ENCODE measurements at regions not wholly inside any gene's neighbourhood (a gene's known extent, or its start where the extent isn't known, plus 50 kb on each side); places are given as distances from the start of the nearest gene placed in this dataset.

GRCh38 chr5:8456846-8457186, 587.9 kb downstream of the MTRR start:
- 70% methylated on average over 5 of the region's 5 CpGs for WGBS (ENCODE audit: missing lambda C conversion rate)
- ChIA-PET CTCF (no interaction called here), POLR2A (no interaction called here)
- ATAC-seq (no peak), DNase-seq (ENCODE audit: low read depth in 1 of 2, low spot score in 1 of 2) (no peak), FAIRE-seq (no peak)
- H3K4me2 ChIP-seq, result peak overlapping the region; percentile 49
- TF ChIP-seq ZSCAN20 (CRISPR knock-in tag; IDR thresholded peaks at IDR 0.05) (no peak), KDM1A (IDR thresholded peaks at IDR 0.05; ENCODE audit: low read depth) (no peak), HOXB13 (CRISPR knock-in tag; IDR thresholded peaks at IDR 0.05; ENCODE audit: low read depth) (no peak), E2F6 (IDR thresholded peaks at IDR 0.05; ENCODE audit: borderline replicate concordance, low read depth) (no peak), ZNF302 (CRISPR knock-in tag; IDR thresholded peaks at IDR 0.05) (no peak), ATOH8 (CRISPR knock-in tag; IDR thresholded peaks at IDR 0.05; ENCODE audit: low read depth) (no peak), MYC (IDR thresholded peaks at IDR 0.05; ENCODE audit: borderline replicate concordance, low read length) (no peak), HES2 (IDR thresholded peaks at IDR 0.05) (no peak), FOXS1 (CRISPR knock-in tag; IDR thresholded peaks at IDR 0.05) (no peak), RCOR1 (IDR thresholded peaks at IDR 0.05; ENCODE audit: low read depth, low read length) (no peak), EP300 (IDR thresholded peaks at IDR 0.05) (no peak), MAFK (IDR thresholded peaks at IDR 0.05; ENCODE audit: partially characterized antibody) (no peak), FOSB (CRISPR knock-in tag; IDR thresholded peaks at IDR 0.05) (no peak), RNF2 (IDR thresholded peaks at IDR 0.05; ENCODE audit: borderline replicate concordance, low read depth) (no peak), TFCP2L1 (CRISPR knock-in tag; IDR thresholded peaks at IDR 0.05) (no peak), BCL3 (IDR thresholded peaks at IDR 0.05) (no peak), JUN (IDR thresholded peaks at IDR 0.05) (no peak)
- 0 out of 3 replicates have a peak overlapping the region, but pooled peaks have one; percentile 17 for H3K4me3 ChIP-seq
- H3K9me3 ChIP-seq, result 0 out of 3 replicates have a peak, but pooled peaks cover 3% of the 10 kb centered on the region
- no peaks in the 10 kb centered on the region for H3K4me1 ChIP-seq
- peak overlapping the region; percentile 79 to 90 for H3K27ac ChIP-seq

- ChIA-PET CTCF (no interaction called here), POLR2A (no interaction called here)
- H3K4me3 ChIP-seq, result peak overlapping the region; percentile 60
- peak; percentile 48 to 91 for DNase-seq (ENCODE audit: low read depth in 1 of 2, low spot score in 1 of 2)
- peak overlapping the region; percentile 79 to 90 for H3K27ac ChIP-seq
- WGBS (ENCODE audit: missing lambda C conversion rate), result 46% methylated on average over 39 of the region's 74 CpGs
- FAIRE-seq, result no peak
- ATAC-seq, result peak; percentile 99
- peak overlapping the region; percentile 49 for H3K4me2 ChIP-seq
- H3K4me1 ChIP-seq, result no peaks in the 10 kb centered on the region
- H3K9me3 ChIP-seq, result 0 out of 3 replicates have a peak, but pooled peaks cover 3% of the 10 kb centered on the region
- TF ChIP-seq KDM5A (IDR thresholded peaks at IDR 0.05) (no peak), NR3C1 (IDR thresholded peaks at IDR 0.05) (no peak), BHLHE40 (IDR thresholded peaks at IDR 0.05; ENCODE audit: low read depth, low read length) (no peak), EHMT2 (IDR thresholded peaks at IDR 0.05; ENCODE audit: low read depth) (no peak), MAFK (IDR thresholded peaks at IDR 0.05; ENCODE audit: partially characterized antibody) (peak; percentile 89), TFCP2L1 (CRISPR knock-in tag; IDR thresholded peaks at IDR 0.05) (no peak), ATOH8 (CRISPR knock-in tag; IDR thresholded peaks at IDR 0.05; ENCODE audit: low read depth) (0 out of 2 replicates have a peak, but pooled peaks have one; percentile 41), PHF8 (IDR thresholded peaks at IDR 0.05; ENCODE audit: borderline replicate concordance, low read depth) (no peak), SREBF2 (IDR thresholded peaks at IDR 0.05) (no peak), ZFP36 (IDR thresholded peaks at IDR 0.05; ENCODE audit: borderline replicate concordance, partially characterized antibody) (no peak), HMGXB4 (CRISPR knock-in tag; IDR thresholded peaks at IDR 0.05; ENCODE audit: borderline replicate concordance) (no peak), NPAS2 (CRISPR knock-in tag; IDR thresholded peaks at IDR 0.05; ENCODE audit: borderline replicate concordance) (no peak), RARB (CRISPR knock-in tag; IDR thresholded peaks at IDR 0.05) (no peak), GATA3 (IDR thresholded peaks at IDR 0.05; ENCODE audit: borderline replicate concordance) (no peak), USF2 (IDR thresholded peaks at IDR 0.05) (no peak), BCL3 (IDR thresholded peaks at IDR 0.05) (no peak)
Observed at GRCh38 chr5:8457187-8458037, 588.5 kb downstream of the MTRR start.
